NB4 (cell line): ENCODE measurements at regions not wholly inside any gene's neighbourhood (a gene's known extent, or its start where the extent isn't known, plus 50 kb on each side); places are given as distances from the start of the nearest gene placed in this dataset.

Experiments used
- DNase-seq: peaks from one replicate; pipeline ENCODE4 v3.0.0; 2010; ENCODE audit warnings: low read depth
- H3K4me3 ChIP-seq: one replicate; pipeline ENCODE4 v1.5.1; 2011; ENCODE audit warnings: mild to moderate bottlenecking, low read depth, low read length, moderate library complexity
- CTCF ChIP-seq: IDR thresholded peaks from one replicate; pipeline ENCODE4 v1.5.1; 2012; ENCODE audit warnings: low read depth, low read length
- MYC ChIP-seq: IDR thresholded peaks from 2 replicates; pipeline ENCODE4 v1.6.1; 2011; ENCODE audit warnings: low read depth, low read length
- POLR2A ChIP-seq: IDR thresholded peaks from 2 replicates; pipeline ENCODE4 v1.6.1; 2011; ENCODE audit warnings: mild to moderate bottlenecking; ENCODE audit not compliant: insufficient read length; ENCODE audit errors: extremely low read depth
- TF ChIP-seq, protein P1 (sequence below): IDR thresholded peaks from 2 replicates; pipeline ENCODE4 v1.6.1; 2011; ENCODE audit warnings: low read depth, low read length

GRCh38 chr14:104319491-104320241, 181.3 kb downstream of the KIF26A start:
- no peak for DNase-seq
- TF ChIP-seq CTCF (no peak), MYC (no peak), POLR2A (no peak)
- TF ChIP-seq, protein P1, sequence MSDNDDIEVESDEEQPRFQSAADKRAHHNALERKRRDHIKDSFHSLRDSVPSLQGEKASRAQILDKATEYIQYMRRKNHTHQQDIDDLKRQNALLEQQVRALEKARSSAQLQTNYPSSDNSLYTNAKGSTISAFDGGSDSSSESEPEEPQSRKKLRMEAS = no peak
- H3K4me3 ChIP-seq = no peak overlapping the region

DNA sequence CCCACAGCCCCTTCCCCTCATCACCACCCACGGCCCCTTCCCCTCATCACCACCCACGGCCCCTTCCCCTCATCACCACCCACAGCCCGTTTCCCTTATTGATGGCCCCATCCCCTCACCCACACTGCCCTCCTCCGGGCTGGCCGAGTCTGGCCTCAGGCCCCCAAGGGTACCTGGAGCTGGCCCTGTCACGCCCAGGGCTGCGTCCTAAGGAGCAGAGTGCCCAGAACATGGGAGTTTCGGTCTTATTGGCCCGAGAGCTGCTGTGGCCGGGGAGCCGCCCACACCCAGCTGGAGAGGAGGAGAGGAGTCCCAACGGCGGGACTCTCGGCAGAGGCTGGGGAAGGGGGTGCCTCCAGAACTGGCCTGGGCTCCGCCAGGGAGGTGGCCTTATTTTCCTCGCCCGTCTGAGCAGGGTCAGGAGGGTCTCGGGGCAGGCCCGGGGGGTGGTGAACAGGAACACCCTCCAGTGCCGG, 182.3 kb downstream of the KIF26A start:
- DNase-seq = no peak
- no peak overlapping the region for H3K4me3 ChIP-seq
- TF ChIP-seq MYC = no peak
- no peak for TF ChIP-seq POLR2A
- TF ChIP-seq, protein P1 = no peak
- no peak for TF ChIP-seq CTCF

DNA sequence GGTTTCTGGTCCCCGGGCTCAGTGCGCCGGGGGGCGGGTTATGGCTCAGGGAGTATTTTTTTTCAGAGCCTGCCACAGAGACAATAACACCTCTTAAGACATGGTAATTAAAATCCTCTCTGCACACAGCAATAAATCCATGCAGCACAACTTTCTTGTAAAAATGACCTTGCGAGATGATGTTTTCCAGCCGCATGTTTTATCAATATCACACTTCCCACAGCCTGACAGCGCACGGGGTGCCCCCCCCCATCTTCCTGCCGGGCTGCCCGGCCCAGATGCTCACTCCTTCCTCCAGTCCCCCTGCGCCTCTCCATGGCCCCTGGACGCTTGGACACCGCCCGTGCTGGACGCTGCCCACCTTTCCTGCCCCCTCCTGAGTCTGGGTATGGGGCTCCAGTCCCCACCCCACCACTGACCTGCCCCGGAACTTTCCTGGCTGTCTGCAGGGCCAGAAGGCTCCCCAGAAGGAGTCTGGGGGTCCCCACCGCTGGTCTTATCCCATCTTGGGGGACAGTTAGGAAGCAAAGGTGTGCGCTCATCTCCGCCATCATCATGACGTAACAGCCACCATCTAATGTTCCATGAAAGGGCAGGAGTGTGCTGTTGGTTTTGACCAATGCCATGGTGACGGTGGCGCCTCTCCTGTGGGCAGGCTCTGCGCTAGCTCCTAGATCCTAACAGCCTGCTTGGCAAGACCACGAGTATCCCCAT, 182.9 kb downstream of the KIF26A start:
- no peak for DNase-seq
- TF ChIP-seq POLR2A = no peak
- H3K4me3 ChIP-seq = no peak overlapping the region

- TF ChIP-seq, protein P1 = no peak
- no peak for TF ChIP-seq CTCF
- TF ChIP-seq MYC = no peak
- TF ChIP-seq POLR2A = no peak
Observed at GRCh38 chr14:104321802-104322130, 183.4 kb downstream of the KIF26A start.

DNA sequence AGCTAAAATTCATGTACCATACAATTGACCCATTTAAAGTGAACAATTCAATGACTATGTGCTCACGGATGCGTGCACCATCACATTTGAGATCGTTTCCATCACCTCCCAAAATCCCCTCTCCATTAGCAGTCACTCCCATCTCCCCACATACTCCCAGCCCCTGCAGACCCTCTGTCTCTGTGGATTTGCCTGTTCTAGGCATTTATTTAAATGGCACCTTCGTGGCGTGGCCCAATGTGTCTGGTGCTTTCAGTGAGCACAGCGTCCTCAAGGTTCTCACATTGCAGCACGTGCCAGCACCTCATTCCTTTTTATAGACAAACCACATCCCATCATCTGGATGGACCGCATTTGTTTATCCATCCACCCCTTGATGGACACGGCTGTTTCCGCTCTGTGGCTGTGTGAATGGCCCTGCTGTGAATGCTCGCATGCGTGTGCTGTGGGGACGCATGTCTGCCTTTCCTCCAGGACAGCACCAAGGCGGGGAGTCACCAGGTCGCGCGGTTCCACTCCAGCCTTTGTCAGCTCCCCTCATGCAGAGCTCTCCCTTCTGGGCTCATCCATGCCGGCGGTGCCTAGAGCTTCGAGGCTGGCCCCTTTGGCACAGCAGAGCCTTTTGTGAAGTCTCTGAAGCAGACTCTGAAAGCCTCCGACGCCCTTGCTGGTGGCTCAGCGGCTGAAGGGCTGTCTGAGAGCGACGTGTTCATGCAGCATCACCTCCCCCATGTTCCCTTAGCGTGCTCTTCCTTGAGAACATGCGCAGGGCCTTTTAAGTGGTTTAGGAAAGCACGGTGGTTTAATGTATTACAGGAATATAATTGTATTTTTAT, 184.4 kb downstream of the KIF26A start:
- no peak for DNase-seq
- no peak for TF ChIP-seq CTCF
- no peak for TF ChIP-seq MYC
- TF ChIP-seq POLR2A = no peak
- TF ChIP-seq, protein P1 = no peak
- H3K4me3 ChIP-seq = no peak overlapping the region

More at GRCh38 chr14:104321802-104322130, 183.4 kb downstream of the KIF26A start:
- H3K4me3 ChIP-seq = no peak overlapping the region
- no peak for DNase-seq

DNA sequence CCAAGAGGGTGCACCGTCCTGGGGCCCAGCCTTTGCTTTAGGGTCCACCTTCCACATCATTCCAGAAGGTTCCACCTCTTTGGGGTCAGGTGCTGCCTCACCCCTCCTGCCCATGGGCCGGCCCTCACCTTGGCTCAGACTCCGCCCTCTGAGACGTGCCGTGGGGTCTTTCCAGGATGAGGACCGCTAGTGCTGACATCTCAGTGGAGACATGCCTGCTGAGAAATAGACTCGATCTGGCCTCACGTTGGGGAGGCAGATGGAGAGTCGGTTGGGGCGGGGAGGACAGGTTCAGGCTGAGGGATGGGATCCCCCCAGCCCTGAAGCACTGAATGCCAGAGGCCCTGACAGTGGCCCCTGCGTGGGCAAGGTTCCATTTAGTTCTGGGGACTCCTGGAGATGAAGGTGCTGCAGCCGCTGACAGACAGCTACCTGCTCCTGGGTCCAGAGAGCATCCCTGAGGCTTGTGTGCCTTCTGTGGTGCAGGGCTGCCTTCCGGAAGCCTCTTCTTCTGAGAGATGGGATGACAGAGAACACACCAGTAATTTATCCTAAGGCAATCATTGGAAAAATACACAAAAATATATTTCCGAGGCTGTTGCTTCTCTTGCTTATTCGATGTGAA, 185.3 kb downstream of the KIF26A start:
- TF ChIP-seq CTCF (no peak), POLR2A (no peak), MYC (no peak)
- TF ChIP-seq, protein P1 = no peak
- DNase-seq = no peak
- H3K4me3 ChIP-seq = no peak overlapping the region
